ENCODE measurements at regions not wholly inside any gene's neighbourhood (a gene's known extent, or its start where the extent isn't known, plus 50 kb on each side); places are given as distances from the start of the nearest gene placed in this dataset.

DNA sequence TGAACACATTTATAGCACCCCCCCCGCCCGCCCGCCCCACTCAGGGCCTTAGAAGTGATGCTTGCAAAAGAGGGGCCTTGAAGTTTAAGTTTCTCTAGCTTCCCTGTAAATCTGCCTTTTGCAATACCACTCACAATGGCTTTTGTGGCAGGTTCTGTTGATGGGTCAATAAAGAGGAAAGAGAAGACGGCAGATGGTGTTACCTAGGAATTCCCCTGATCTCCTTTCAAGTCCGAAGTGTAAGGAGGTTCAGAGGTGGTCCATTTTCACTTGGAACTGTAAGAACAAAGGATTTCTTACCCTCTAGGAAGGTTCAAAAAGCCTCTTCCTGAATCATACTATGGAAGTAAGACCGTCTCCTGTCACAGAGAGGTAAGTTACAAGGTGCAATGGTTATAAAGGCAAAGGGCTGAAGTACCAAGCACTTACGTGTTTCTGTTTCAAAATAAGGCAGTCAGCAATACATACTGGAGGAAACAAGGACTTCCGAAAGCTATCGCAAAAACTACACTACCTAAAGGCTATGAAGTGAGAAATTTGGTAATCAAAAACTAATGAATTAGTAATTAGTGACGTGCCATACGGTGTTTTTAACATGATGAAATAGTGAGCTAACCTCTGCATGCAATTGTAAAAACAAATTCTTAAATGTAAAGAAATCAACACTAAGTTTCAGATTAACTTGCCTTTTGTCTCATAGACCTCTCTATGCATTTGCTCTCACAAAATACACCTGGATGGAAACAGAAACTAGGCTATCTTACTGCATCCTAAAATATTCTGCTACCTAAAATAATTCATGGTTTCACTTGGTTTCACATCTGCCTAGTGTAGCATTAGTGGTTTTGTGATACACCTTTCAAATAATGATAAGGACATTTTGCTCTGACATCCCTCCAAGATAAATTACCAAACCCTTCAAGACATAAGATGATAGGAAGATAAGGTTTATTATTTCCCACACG, 589.4 kb upstream of the FAM174A start:
- DNase-seq (no peak), ATAC-seq (no peak)
- intact Hi-C loops (cut with DNase I): no loop called here

DNA sequence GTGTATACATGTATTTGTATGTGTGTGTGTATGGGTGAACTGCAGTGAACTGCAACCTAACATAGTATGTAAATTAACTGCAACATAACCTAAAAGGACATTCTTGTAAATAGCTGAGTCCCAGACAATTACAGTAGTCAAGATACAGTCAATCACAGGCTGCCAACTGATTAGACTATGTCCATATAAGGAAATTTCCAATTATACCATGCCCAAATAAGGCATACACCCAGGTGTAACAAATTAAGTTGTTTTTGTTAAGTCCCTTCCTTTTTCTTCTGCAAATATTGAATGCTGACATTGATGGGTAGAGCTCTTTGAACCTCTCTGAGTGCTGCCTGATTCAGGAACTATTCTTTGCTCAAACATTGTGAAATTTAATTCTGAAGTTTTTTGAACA, 594.6 kb upstream of the FAM174A start:
- intact Hi-C loops (cut with DNase I): no loop called here
- ATAC-seq: no peak
- no peak for DNase-seq

DNA sequence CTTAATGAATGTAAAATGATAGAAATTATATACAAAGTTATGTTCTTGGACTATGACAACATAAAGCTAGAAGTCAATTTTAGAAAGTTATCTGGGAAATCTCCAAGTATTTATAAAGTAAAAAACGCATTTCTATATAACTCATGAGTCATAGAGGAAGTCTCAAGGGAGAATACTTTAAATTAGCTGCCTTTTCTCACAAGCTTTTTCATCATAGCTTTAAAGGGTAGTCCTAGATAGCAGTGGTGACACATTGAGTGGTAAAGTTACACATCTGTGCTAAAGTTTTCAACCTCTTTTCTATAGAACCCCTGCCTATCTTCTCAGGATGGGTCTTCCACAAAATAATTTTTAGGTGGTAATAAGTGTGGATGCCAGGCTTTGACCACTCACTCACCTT, 598.3 kb upstream of the FAM174A start:
- intact Hi-C loops (cut with DNase I): no loop called here
- ATAC-seq (no peak), DNase-seq (no peak)

DNA sequence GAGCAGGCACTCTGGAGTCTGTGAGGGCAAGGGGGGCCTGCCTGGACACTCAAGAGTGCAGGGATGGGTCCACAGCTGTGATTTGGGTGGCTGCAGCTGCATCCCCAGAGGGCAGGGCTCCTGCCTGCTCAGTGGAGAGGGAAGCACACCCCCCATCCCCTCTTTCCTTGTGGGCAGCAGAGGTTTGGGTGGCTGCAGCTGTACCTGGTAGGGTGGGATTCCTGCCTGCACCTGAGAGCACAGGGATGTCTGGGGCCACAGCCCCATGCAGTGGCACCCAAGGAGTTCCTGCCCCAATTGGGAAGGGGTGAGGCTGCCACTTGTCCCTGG, 605.4 kb upstream of the FAM174A start:
- DNase-seq (no peak), ATAC-seq (no peak)
- intact Hi-C loops (cut with DNase I): no loop called here

DNA sequence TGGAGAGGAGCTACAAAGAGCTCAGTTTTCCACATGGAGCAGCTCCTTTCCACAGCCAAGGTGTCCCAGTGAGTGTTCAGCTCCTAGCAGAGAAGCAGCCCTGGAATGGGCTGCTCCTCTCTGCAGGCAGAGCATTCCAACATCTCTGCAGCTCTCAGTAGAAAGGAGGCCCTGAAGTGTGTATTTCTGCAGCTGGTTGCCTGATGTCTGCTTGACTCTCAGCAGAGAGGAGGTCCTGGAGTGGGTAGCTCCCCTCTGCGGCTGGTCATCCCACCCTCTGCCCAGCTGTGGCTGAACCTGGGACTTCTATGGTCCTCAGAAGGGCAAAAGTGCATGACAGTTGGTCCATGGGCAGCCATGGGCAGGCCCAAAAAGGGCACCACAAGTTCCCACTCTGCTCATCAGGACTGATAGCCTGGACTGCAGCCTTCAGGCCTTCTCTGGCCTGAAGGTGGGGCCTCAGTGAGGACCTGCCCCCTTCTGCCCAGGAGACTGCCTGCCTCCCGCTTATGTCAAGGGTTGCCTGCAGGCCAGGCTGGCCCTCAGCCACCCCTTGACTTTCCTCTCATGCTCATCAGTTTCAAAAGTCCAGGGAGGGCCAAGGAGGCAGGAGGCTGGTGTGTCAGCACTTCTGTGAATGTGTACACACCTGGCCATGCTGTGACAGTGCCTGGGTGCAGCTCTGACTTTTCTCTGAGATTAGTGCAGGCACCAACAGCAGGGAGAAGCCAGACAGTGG, 605.9 kb upstream of the FAM174A start:
- DNase-seq (no peak), ATAC-seq (no peak)
- intact Hi-C loops (cut with DNase I): no loop called here

DNA sequence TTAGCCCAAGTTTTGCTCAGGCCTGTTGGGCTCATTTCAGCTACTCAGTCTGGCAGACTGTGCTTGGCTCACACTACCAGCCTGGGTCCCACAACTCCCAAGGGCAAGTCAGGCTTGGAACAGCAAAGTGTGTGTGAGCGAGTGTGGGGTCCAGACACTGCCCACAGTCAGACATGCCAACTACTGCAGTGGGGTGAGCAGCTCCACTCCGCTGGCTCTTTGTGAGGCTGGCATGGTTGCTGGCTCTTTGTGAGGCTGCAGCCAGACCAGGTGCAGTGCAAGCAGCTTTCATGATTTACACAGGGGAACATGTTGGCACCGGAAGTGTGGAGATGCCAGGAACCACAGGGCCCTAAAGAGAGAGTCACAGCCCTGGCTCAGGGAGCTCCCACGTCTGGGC, 606.7 kb upstream of the FAM174A start:
- ATAC-seq (no peak), DNase-seq (no peak)
- intact Hi-C loops (cut with DNase I): no loop called here

DNA sequence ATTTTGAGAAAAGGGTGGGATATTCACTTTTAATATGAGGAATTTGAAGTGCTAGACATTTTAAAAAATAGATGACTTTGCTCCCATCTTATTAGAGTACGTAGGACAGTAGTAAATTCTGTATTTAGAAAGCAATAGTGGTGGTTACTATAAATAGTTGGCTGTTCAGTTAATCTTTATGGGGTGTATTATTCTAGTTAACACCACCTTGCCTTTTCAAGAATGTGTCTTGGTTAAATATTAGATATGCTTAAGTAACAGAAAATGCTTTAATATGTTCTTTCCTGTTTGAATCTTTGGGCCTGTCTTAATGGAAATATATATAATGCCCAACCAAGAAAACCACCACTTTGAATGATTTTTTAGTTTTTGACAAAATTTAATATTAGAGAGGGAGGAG, 608.7 kb upstream of the FAM174A start:
- intact Hi-C loops (cut with DNase I): no loop called here
- ATAC-seq: no peak
- DNase-seq: no peak

DNA sequence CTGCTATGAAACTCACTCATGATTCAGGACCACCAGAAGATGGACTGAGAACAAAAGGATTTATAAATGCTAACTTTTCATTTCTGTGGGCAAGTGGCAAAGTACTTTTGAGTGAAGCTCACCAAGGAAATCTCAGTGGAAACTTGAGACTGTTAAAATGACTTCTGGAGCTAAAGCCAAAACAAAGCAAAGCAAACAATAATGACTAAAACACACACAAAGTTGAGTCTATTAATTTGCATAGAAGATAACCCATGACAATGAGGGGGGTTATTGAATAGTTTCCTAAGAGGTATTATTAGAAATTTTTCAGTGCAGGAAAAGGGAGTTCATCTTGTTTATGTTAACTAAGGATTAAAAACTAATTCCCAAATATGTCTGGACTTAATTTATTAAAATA, 612.8 kb upstream of the FAM174A start:
- DNase-seq: no peak
- intact Hi-C loops (cut with DNase I): no loop called here
- ATAC-seq: no peak

DNA sequence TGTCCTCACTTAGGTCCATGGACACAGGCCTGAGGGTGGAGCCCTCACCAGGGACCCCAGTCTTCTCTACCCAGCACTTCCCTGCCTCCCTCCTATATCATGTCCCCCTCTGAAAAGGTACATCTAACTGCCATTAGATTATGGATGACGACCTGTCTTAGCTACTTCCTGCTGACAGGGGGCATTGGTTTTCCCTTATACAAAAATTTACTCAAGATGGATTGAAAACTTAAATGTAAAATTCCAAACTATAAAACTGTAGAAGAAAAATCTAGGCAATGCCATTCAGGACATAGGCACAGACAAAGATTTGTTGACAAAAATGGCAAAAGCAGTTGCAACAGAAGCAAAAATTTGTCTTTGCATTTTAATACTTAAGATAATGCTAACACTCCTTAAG, 623.2 kb upstream of the FAM174A start:
- no peak for DNase-seq
- ATAC-seq: no peak
- intact Hi-C loops (cut with DNase I): no loop called here

DNA sequence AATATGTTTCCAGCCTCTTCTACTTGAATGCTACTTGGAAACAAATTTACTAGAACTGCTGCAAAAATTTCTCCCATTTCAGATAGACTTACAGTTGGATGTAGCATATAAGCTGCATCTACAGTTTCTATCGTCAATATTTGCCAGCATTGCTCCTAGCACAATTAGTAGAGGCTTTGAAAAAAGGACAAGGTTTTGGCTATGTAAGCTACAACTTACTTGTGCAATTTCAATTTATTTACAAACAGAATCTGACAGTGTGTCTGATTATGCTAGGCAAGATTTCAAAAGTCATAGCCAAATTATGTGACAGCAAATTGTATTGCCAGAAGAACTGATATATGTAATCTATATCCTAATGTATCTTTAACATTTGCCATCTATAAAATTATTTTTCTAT, 628.4 kb upstream of the FAM174A start:
- no peak for DNase-seq
- no peak for ATAC-seq
- intact Hi-C loops (cut with DNase I): no loop called here

DNA sequence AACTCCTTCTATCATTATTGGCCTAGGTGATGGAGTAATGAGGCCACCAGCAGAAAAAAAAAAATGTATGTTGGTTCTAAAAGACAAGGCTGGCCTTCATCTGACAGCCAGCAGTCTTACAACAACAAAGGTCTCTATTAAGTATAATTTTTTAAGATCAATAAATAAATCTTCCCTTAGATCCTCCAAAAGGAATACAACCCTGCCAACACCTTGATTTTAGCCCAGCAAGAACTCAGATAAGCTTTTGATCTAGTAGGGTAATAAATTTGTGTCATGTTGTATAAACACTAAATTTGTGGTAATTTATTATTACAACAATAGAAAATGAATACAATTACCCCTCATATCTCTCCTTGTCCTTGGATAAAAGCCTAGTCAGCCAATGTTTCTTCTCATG, 633.2 kb upstream of the FAM174A start:
- intact Hi-C loops (cut with DNase I): no loop called here
- ATAC-seq (no peak), DNase-seq (no peak)

DNA sequence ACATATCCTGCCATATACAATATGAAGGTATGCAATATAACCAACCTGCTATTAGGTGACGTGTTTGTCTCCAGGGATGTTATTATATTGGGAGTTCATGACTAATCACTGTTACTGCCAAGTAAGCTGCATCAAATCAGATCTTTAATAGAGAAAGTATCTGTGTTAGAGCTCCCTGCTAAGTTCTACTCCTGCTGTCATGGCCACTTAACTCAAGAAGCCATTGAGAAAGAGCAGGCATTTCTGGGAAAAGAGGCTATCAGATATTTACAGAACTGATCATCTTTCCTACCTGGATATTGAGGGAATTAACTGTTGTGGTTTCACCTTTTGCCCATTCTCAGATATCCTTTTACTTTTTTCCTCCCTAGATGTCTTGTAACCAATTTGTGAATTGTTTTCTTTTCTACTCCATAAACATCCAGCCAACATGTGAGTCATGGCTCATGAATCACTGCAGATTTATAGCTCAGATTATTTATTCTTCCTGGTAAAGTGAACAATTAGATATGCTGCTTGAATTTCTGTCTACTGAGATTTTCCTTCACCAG, 634.8 kb upstream of the FAM174A start:
- ATAC-seq (no peak), DNase-seq (no peak)
- intact Hi-C loops (cut with DNase I): no loop called here

DNA sequence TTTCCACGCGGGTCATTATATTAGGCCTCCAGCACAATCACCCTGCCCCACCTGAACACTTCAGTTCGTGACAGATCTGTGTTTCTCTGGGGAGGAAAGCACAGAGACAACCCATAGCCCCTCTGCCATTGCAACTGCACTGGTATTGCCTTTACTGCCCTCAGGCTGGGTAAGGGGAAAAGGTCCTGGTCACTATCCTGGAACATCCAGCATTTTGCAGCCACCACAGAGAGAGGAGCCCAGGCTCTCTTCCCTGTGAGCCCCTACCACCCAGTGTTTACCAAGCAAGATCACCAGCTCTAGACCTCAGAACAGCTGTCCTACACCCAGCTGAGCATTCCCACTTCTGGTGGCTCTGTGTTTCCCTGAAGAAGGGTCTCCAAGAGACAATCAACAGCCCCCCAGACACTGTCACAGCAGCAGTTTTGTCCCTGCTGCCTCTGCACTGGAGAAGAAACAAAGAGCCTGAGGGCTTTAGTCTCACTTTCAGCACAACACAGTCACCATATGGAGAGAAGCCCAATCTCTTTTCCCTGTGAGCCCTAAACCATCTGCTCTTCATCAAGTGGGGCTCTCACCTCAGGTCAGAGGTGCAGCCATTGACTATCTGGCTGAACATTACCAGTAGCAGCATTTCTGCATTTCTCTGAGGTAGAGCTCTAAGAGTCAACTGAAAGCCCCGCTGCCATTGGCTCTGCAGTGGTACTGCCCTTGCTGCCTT, 655.2 kb upstream of the FAM174A start:
- DNase-seq (no peak), ATAC-seq (no peak)
- intact Hi-C loops (cut with DNase I): no loop called here

DNA sequence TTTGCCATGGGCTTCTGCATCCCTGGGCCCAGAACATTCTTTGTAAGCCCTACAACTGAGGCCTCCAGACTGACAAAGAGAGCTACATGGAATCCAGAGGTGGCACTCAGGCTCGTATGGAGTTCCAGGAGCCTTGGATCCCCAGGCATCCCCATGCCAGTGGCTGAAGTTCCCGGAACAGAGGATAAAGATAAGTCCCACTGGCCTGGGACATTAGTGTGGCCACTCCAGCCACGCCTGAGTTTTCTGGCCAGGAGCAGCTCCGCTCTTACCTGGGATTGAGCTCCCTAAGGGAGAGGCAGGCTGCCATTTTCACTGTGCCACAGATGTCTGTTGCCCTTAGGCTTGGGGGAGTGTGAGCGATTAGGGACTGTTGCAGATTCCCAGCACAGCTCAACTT, 656.3 kb upstream of the FAM174A start:
- intact Hi-C loops (cut with DNase I): no loop called here
- DNase-seq (no peak), ATAC-seq (no peak)

DNA sequence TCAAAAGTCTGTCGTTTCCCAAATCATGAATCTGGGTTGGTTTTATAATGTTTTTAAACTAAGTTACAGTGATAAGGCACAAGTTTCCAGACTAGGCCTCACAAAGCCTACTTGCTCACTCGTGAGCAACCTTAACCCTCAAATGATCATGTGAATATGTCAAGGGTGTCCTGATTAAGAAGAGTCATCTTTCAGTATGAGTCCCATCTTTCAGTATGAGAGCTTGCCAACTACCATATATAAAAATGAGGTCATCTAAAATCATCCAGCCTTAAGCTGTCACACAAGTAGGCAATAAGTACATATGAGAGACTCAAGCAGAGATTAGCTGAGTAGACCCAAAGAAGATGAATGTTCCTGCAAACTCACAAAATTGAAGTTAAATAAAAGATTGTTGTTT, 668.4 kb upstream of the FAM174A start:
- intact Hi-C loops (cut with DNase I): no loop called here
- DNase-seq (no peak), ATAC-seq (no peak)

DNA sequence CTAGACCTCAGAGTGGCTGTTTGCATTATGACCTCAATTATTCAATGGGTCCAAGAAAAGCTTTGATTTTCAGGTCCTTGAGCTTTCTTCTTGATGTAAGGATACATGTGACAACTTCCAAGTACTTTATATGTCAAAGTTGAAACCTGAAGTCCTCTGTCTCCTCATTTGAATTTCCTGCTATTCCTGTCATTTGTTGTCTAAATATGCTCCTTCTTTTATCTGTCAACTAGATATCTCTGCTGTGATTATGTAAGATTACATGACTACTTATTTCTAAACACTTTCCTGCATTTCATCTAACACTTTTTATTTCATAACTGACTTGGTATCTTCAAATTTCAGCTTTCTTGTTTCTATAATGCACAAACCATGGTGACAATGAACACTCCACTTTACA, 670.0 kb upstream of the FAM174A start:
- intact Hi-C loops (cut with DNase I): no loop called here
- DNase-seq: no peak
- ATAC-seq: no peak

DNA sequence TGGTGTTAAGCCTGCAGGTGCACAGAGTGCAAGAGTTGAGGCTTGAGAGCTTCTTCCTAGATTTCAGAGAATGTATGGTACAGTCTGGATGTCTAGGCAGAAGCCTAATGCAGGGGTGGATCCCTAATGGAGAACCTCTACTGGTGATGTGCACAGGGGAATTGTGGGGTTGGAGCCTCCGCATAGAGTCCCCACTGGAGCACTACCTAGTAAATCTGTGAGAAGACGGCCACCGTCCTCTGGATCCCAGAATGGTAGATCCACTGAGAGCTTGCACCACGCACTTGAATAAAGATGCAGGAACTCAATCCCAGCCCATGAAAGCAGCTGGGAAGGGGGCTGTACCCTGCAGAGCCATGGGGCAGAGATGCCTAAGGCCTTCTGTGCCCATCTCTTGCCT, 699.4 kb upstream of the FAM174A start:
- intact Hi-C loops (cut with DNase I): no loop called here
- DNase-seq: no peak
- ATAC-seq: no peak

DNA sequence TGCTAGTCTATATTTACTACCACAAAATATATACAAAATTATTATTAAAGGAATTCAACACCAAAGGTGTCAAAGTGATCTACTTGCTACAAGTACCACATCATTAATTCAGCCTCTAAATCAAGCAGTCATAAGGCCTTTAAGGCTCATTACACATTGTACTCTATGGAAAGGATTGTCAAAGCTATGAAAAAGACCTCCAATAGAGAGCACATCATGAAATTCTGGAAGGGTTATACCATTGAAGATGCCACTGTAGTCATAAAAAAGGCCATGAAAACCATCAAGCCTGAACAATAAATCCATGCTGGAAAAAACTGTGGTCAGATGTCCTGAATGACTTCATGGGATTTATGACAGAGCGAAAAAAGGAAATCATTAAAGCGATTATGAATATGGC, 708.0 kb upstream of the FAM174A start:
- intact Hi-C loops (cut with DNase I): no loop called here
- ATAC-seq (no peak), DNase-seq (no peak)

DNA sequence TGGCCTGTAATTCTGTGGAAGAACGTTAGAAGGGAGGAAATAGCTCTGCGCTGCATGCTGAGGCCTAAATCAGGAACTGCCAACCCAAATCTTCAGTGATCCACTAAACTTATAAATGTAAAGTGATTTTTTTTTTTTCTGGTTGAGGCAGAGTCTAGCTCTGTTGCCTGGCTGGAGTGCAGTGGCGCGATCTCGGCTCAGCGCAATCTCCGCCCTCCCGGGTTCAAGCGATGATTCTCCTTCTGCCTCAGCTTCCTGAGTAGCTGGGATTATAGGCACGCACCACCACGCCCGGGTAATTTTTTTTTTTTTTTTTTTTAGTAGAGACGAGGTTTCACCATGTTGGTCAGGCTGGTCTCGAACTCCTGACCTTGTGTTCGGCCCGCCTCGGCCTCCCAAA, 717.4 kb upstream of the FAM174A start:
- DNase-seq: no peak
- no peak for ATAC-seq

More for the DNA sequence above, 717.4 kb upstream of the FAM174A start:
- intact Hi-C loops (cut with DNase I): no loop called here

Data from left cardiac atrium (tissue), 4 donors.